Heart right ventricle (tissue), 16 donors: ENCODE measurements at regions not wholly inside any gene's neighbourhood (a gene's known extent, or its start where the extent isn't known, plus 50 kb on each side); places are given as distances from the start of the nearest gene placed in this dataset.
A peak's percentile ranks its signal among the peaks of the same experiment; 100 is the strongest.
"Not testable (repeated sequence)": the region's sequence is repeated elsewhere in the genome, so short reads cannot be mapped to it uniquely, and the experiment has no call there.

Experiments used
- ATAC-seq, 8 donors: fragments of 200-7000 bp; cut with Tn5 transposase; one replicate each; pipeline ENCODE4 v1.9.1; 2020; ENCODE audit warnings: mild to moderate bottlenecking in 8 of 8, moderate library complexity in 8 of 8, moderate number of reproducible peaks in 1 of 8
- DNase-seq, 2 donors: peaks; one replicate each; pipeline ENCODE4 v3.0.0-alpha.2; 2020
- H3K27ac ChIP-seq, 10 donors: fragments of 200-600 bp; sonication (generic) in 2 of 10; one replicate each; pipeline versions ENCODE4 v1.5.0 to v1.8.0; 2020 to 2022; ENCODE audit warnings: mild to moderate bottlenecking in 3 of 10
- H3K27me3 ChIP-seq, 7 donors: fragments of 200-600 bp; one replicate each; pipeline ENCODE4 v1.8.0; 2021 to 2022; ENCODE audit warnings: mild to moderate bottlenecking in 2 of 7
- H3K36me3 ChIP-seq, 9 donors: fragments of 200-600 bp; sonication (generic) in 1 of 9; one replicate each; pipeline versions ENCODE4 v1.5.0 to v1.8.0; 2020 to 2022; ENCODE audit warnings: mild to moderate bottlenecking in 2 of 9
- H3K4me1 ChIP-seq, 9 donors: fragments of 200-600 bp; sonication (generic) in 1 of 9; one replicate each; pipeline versions ENCODE4 v1.5.0 to v1.8.0; 2020 to 2022; ENCODE audit warnings: mild to moderate bottlenecking in 4 of 9
- H3K4me3 ChIP-seq, 10 donors: fragments of 200-600 bp; sonication (generic) in 2 of 10; one replicate each; pipeline versions ENCODE4 v1.5.0 to v1.8.0; 2020 to 2022; ENCODE audit warnings: mild to moderate bottlenecking in 7 of 10, moderate library complexity in 2 of 10
- H3K9me3 ChIP-seq, 11 donors: fragments of 200-600 bp in 10 of 11; sonication (generic) in 2 of 11; one replicate each; pipeline versions ENCODE4 v1.5.0 to v1.8.0; 2013 to 2022; ENCODE audit warnings: mild to moderate bottlenecking in 2 of 11, control low read depth in 1 of 11, moderate library complexity in 1 of 11
- WGBS, 2 donors: extraction: QIAGEN DNeasy Blood & Tissue Kit; methylation state at CpG; one replicate each; pipeline ENCODE4 v1.1.7; 2013; ENCODE audit warnings: inconsistent platforms in 1 of 2; 5-methylcytosine and 5-hydroxymethylcytosine counted together
- intact Hi-C, 10 donors: fragments of 100-400 bp; cut with DNase I; formaldehyde crosslinking; loops; one replicate each; pipeline versions ENCODE4 v1.11.1 to v1.14.2; 2022
- TF ChIP-seq, protein P1 (sequence below), 9 donors: fragments of 200-600 bp; sonication (generic) in 2 of 9; IDR thresholded peaks; one replicate each; pipeline versions ENCODE4 v1.5.0 to v1.8.0; 2021 to 2022; ENCODE audit warnings: antibody characterized with exemption in 9 of 9, mild to moderate bottlenecking in 5 of 9, moderate library complexity in 1 of 9
- donor health status: Arrhythmogenic right ventricular cardiomyopathy.
- donor health status: ischemic (EF 13 %, LVEDD 7.1; RV severe dilation, severe dysfunction).
- donor health status: healthy with polysubstance abuse.
- donor health status: DM: no; HTN: yes; CAD: no.
- donor health status: DM: no; HTN: no; CAD: no.
- donor health status: ischemic (EF 25% LVEDD 6.9; RV normal size, moderate dysfunction).
- donor health status: ischemic (EF 25% LVEDD 5.7; RV mildly dilated, moderate dysfunction).
- donor health status: healthy.
- donor health status: DM: yes; HTN: yes; CAD: no.
- donor health status: Ischemic cardiomyopathy.
- donor health status: ischemic (EF 35%, LVEDD 5.7; RV mildly dilated, moderate dysfunction).
- donor health status: nonischemic (EF 11% LVEDD 7.7; RV severe dilation, severe dysfunction).
- donor health status: DM: yes; HTN: yes; CAD: no.
- donor health status: PGD.
- donor health status: ischemic (EF 29% LVEDD 5.4; RV normal size, mild dysfunction).
- donor health status: nonischemic (EF 23%, LVEDD 6.1; RV moderate dilation, normal function).

GRCh38 chr3:191100516-191100915 is 98.5 kb upstream of the OSTN start:
- Histone ChIP-seq H3K9me3 (no peaks in the 10 kb centered on the region), H3K27me3 (no peaks in the 10 kb centered on the region), H3K27ac (no peak overlapping the region), H3K4me1 (no peaks in the 10 kb centered on the region), H3K4me3 (no peak overlapping the region), H3K36me3 (no peaks in the 10 kb centered on the region)
- intact Hi-C loops, result no loop called here
- ATAC-seq (no peak), DNase-seq (no peak)
- 88 to 91% methylated on average over 4 of the region's 4 CpGs for WGBS, 2 donors
- TF ChIP-seq, protein P1, sequence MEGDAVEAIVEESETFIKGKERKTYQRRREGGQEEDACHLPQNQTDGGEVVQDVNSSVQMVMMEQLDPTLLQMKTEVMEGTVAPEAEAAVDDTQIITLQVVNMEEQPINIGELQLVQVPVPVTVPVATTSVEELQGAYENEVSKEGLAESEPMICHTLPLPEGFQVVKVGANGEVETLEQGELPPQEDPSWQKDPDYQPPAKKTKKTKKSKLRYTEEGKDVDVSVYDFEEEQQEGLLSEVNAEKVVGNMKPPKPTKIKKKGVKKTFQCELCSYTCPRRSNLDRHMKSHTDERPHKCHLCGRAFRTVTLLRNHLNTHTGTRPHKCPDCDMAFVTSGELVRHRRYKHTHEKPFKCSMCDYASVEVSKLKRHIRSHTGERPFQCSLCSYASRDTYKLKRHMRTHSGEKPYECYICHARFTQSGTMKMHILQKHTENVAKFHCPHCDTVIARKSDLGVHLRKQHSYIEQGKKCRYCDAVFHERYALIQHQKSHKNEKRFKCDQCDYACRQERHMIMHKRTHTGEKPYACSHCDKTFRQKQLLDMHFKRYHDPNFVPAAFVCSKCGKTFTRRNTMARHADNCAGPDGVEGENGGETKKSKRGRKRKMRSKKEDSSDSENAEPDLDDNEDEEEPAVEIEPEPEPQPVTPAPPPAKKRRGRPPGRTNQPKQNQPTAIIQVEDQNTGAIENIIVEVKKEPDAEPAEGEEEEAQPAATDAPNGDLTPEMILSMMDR (IDR thresholded peaks at IDR 0.05), result no peak

- WGBS, 2 donors, result 53 to 71% methylated on average over 3 of the region's 3 CpGs
- intact Hi-C loops, result no loop called here
- ATAC-seq (peak in 1 of 8 donors; percentile 41), DNase-seq (no peak)
- TF ChIP-seq, protein P1 (IDR thresholded peaks at IDR 0.05), result no peak
- no peak overlapping the region for H3K27ac ChIP-seq
- H3K4me1 ChIP-seq, result no peaks in the 10 kb centered on the region
- H3K4me3 ChIP-seq, result no peak overlapping the region
- H3K27me3 ChIP-seq, result no peaks in the 10 kb centered on the region
- no peaks in the 10 kb centered on the region for H3K9me3 ChIP-seq
- no peaks in the 10 kb centered on the region for H3K36me3 ChIP-seq
Observed at GRCh38 chr3:191094057-191094845, 104.8 kb upstream of the OSTN start.

- Histone ChIP-seq H3K36me3 (no peaks in the 10 kb centered on the region), H3K4me3 (no peak overlapping the region), H3K4me1 (no peaks in the 10 kb centered on the region), H3K9me3 (peaks cover 0 to 4% (median 0%) of the 10 kb centered on the region in 11 donors), H3K27ac (no peak overlapping the region), H3K27me3 (no peaks in the 10 kb centered on the region)
- intact Hi-C loops, result no loop called here
- 82 to 84% methylated on average over 3 of the region's 3 CpGs for WGBS, 2 donors
- DNase-seq, result no peak
- no peak for ATAC-seq
- TF ChIP-seq, protein P1 (IDR thresholded peaks at IDR 0.05), result no peak
Observed at GRCh38 chr3:191087391-191087790, 111.7 kb upstream of the OSTN start.

DNA sequence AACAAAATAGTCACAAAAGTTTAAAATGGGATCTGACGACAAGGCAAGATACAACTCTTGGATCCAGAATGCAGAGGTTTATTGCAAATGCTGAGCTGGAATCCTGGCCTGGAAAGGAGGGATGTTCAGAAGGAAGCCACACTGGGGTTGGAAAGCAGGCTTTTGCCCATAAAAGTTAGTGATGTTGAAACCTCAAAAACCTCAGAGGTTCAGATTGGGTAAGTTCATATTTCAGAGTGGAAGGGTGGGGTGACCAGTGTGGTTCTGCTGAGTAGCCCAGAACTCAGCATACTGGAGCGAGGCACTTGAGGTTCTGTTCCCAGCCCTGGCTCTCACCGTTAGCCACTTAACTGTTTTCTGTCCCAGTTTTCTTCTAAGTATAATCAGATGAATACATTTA is 114.0 kb upstream of the OSTN start:
- TF ChIP-seq, protein P1 (IDR thresholded peaks at IDR 0.05), result no peak
- intact Hi-C loops, result no loop called here
- DNase-seq, result no peak
- Histone ChIP-seq H3K9me3 (peaks cover 0 to 5% (median 0%) of the 10 kb centered on the region in 11 donors), H3K4me1 (no peaks in the 10 kb centered on the region), H3K27ac (no peak overlapping the region), H3K36me3 (no peaks in the 10 kb centered on the region), H3K4me3 (no peak overlapping the region), H3K27me3 (no peaks in the 10 kb centered on the region)
- ATAC-seq, result no peak
- 77 to 78% methylated on average over 3 of the region's 3 CpGs for WGBS, 2 donors

GRCh38 chr3:191078913-191079312 is 120.1 kb upstream of the OSTN start:
- H3K36me3 ChIP-seq, intact Hi-C loops, H3K27me3 ChIP-seq, H3K27ac ChIP-seq, H3K4me3 ChIP-seq, H3K4me1 ChIP-seq, ATAC-seq, DNase-seq: not testable (repeated sequence)
- WGBS, 2 donors, result 71 to 95% methylated on average over 3 of the region's 3 CpGs
- H3K9me3 ChIP-seq, result peaks cover 0 to 26% (median 0%) of the 10 kb centered on the region in 11 donors
